HCT116 (cell line): ENCODE measurements at regions not wholly inside any gene's neighbourhood (a gene's known extent, or its start where the extent isn't known, plus 50 kb on each side); places are given as distances from the start of the nearest gene placed in this dataset.

Source experiments
- ATAC-seq: fragments of 200-7000 bp; cut with Tn5 transposase; 2 replicates; pipeline ENCODE4 v1.9.1; 2020; ENCODE audit warnings: mild to moderate bottlenecking, moderate library complexity
- BruUV-seq: library from RNA; stranded (reverse); fragments of 400-500 nt; replicated peaks from 2 replicates; lab custom pipeline; 2021; lab: Mats Ljungman, UMichigan
- CTCF ChIA-PET: fragments of 300-600 bp; sonication (Branson Sonifier 250); formaldehyde crosslinking; loops from one replicate; lab custom pipeline; 2021; ENCODE audit warnings: antibody characterized with exemption; lab: Charles Lee
- POLR2A ChIA-PET: fragments of 300-600, 350-600 bp; sonication (Branson Sonifier 250); formaldehyde crosslinking; loops from one replicate; lab custom pipeline; 2021; ENCODE audit warnings: antibody characterized with exemption; lab: Charles Lee
- RAD21 ChIA-PET, 2 experiments: fragments of 300-600 bp; sonication (Branson Sonifier 250); formaldehyde crosslinking; loops; one replicate each; lab custom pipeline; 2023; ENCODE audit warnings: low total read pairs in 2 of 2; ENCODE audit not compliant: uncharacterized antibody in 2 of 2, unreplicated experiment in 2 of 2, low non-redundant PET in 1 of 2; lab: Charles Lee
- DNase-seq: peaks from one replicate; pipeline ENCODE4 v3.0.0-alpha.2; 2010; ENCODE audit warnings: low read depth, low spot score
- H2AFZ ChIP-seq: fragments of 200-600 bp; shearing (Covaris generic), sonication (generic); 2 replicates; pipeline ENCODE4 v1.6.1; 2017; ENCODE audit warnings: low read depth, mixed run types, mixed read lengths, antibody characterized with exemption, low read length; ENCODE audit not compliant: poor library complexity, severe bottlenecking
- H3K27ac ChIP-seq: 2 replicates; pipeline ENCODE4 v1.5.1; 2012; ENCODE audit warnings: low read depth, low read length
- H3K27me3 ChIP-seq: fragments of 200-600 bp; sonication (generic); 2 replicates; pipeline ENCODE4 v1.6.1; 2016; ENCODE audit warnings: mixed run types, low read length, mixed read lengths; ENCODE audit not compliant: insufficient read depth
- H3K36me3 ChIP-seq, 2 experiments: fragments of 200-500 bp in 1 of 2; fragments of 200-600 bp in 1 of 2; sonication (Bioruptor generic) in 1 of 2; sonication (generic) in 1 of 2; 2 replicates each; pipeline versions ENCODE4 v1.5.1 to v1.6.1; 2014 to 2016; ENCODE audit warnings: low read length in 2 of 2, inconsistent platforms in 1 of 2, mixed read lengths in 1 of 2, mixed run types in 1 of 2; ENCODE audit not compliant: insufficient read depth in 2 of 2, control insufficient read depth in 1 of 2
- H3K4me1 ChIP-seq, 2 experiments: fragments of 200-600 bp in 1 of 2; sonication (generic) in 1 of 2; 2 replicates each; pipeline versions ENCODE4 v1.5.1 to v1.6.1; 2012 to 2017; ENCODE audit warnings: low read length in 2 of 2, inconsistent platforms in 1 of 2, mild to moderate bottlenecking in 1 of 2, mixed read lengths in 1 of 2, mixed run types in 1 of 2, moderate library complexity in 1 of 2; ENCODE audit not compliant: insufficient read depth in 2 of 2, control insufficient read depth in 1 of 2
- H3K4me2 ChIP-seq: fragments of 200-600 bp; sonication (generic); 2 replicates; pipeline ENCODE4 v1.6.1; 2017; ENCODE audit warnings: mixed run types, low read length, mixed read lengths
- H3K4me3 ChIP-seq, 2 experiments: fragments of 200-600 bp in 1 of 2; sonication (generic) in 1 of 2; replicated peaks in 1 of 2; 2 replicates each; pipeline ENCODE4 v1.5.1; 2011 to 2016; ENCODE audit warnings: low read length in 2 of 2, control low read depth in 1 of 2, low read depth in 1 of 2, mild to moderate bottlenecking in 1 of 2, mixed read lengths in 1 of 2, mixed run types in 1 of 2
- H3K79me2 ChIP-seq: fragments of 200-600 bp; sonication (generic); 2 replicates; pipeline ENCODE4 v1.6.1; 2017; ENCODE audit warnings: mild to moderate bottlenecking, mixed run types, low read length, moderate library complexity, mixed read lengths; ENCODE audit not compliant: insufficient read depth
- H3K9ac ChIP-seq: fragments of 200-600 bp; sonication (generic); 2 replicates; pipeline ENCODE4 v1.6.1; 2016; ENCODE audit warnings: low read length, mixed read lengths
- H3K9me2 ChIP-seq: fragments of 200-600 bp; sonication (generic), shearing (Covaris generic); 2 replicates; pipeline ENCODE4 v1.6.1; 2017; ENCODE audit warnings: mixed run types, mild to moderate bottlenecking, moderate library complexity; ENCODE audit not compliant: insufficient read depth
- H3K9me3 ChIP-seq, 2 experiments: fragments of 200-500 bp in 1 of 2; fragments of 200-600 bp in 1 of 2; sonication (Bioruptor generic) in 1 of 2; sonication (generic) in 1 of 2; 2 replicates each; pipeline ENCODE4 v1.6.1; 2014 to 2017; ENCODE audit warnings: low read length in 2 of 2, mixed read lengths in 2 of 2, inconsistent platforms in 1 of 2, low read depth in 1 of 2, mild to moderate bottlenecking in 1 of 2, mixed run types in 1 of 2, moderate library complexity in 1 of 2; ENCODE audit not compliant: control insufficient read depth in 1 of 2, insufficient read depth in 1 of 2
- H4K20me1 ChIP-seq: fragments of 200-600 bp; sonication (generic), shearing (Covaris generic); 2 replicates; pipeline ENCODE4 v1.6.1; 2017; ENCODE audit warnings: mixed run types, mild to moderate bottlenecking, moderate library complexity; ENCODE audit not compliant: insufficient read depth
- CEBPB ChIP-seq: IDR thresholded peaks from 2 replicates; pipeline ENCODE4 v1.6.1; 2012; ENCODE audit warnings: low read depth
- EGR1 ChIP-seq: IDR thresholded peaks from 2 replicates; pipeline ENCODE4 v1.6.1; 2012; ENCODE audit warnings: low read depth
- ELF1 ChIP-seq: IDR thresholded peaks from 2 replicates; pipeline ENCODE4 v1.6.1; 2012; ENCODE audit warnings: low read depth, borderline replicate concordance
- EZH2 ChIP-seq: fragments of 200-600 bp; sonication (generic); IDR thresholded peaks from 2 replicates; pipeline ENCODE4 v1.6.1; 2017; ENCODE audit warnings: antibody characterized with exemption, mixed run types
- EZH2phosphoT487 ChIP-seq: fragments of 200-600 bp; IDR thresholded peaks from 2 replicates; pipeline ENCODE4 v1.6.1; 2018; ENCODE audit warnings: antibody characterized with exemption, borderline replicate concordance
- FOSL1 ChIP-seq: IDR thresholded peaks from 2 replicates; pipeline ENCODE4 v1.6.1; 2012; ENCODE audit warnings: low read depth
- JUND ChIP-seq: IDR thresholded peaks from 2 replicates; pipeline ENCODE4 v1.6.1; 2012
- RAD21 ChIP-seq: IDR thresholded peaks from 2 replicates; pipeline ENCODE4 v1.6.1; 2012; ENCODE audit warnings: low read depth, mild to moderate bottlenecking
- SIN3A ChIP-seq: IDR thresholded peaks from 2 replicates; pipeline ENCODE4 v1.6.1; 2012; ENCODE audit warnings: low read depth
- SP1 ChIP-seq: IDR thresholded peaks from 2 replicates; pipeline ENCODE4 v1.6.1; 2012; ENCODE audit warnings: low read depth
- TCF7L2 ChIP-seq: IDR thresholded peaks from 2 replicates; pipeline ENCODE4 v1.7.0; 2011; ENCODE audit warnings: borderline replicate concordance, inconsistent platforms; ENCODE audit not compliant: insufficient read depth, insufficient read length; ENCODE audit errors: extremely low read depth
- YY1 ChIP-seq: IDR thresholded peaks from 2 replicates; pipeline ENCODE4 v1.6.1; 2011; ENCODE audit warnings: low read length, low read depth, moderate library complexity, mild to moderate bottlenecking; ENCODE audit not compliant: insufficient replicate concordance; ENCODE audit errors: extremely low read depth
- ZFX ChIP-seq: fragments of 450-650 bp; IDR thresholded peaks from 2 replicates; pipeline ENCODE4 v1.6.1; 2017
- ZNF274 ChIP-seq: fragments of 200-500 bp; sonication (Bioruptor generic); IDR thresholded peaks from 2 replicates; pipeline ENCODE4 v1.6.1; 2014; ENCODE audit warnings: mild to moderate bottlenecking, low read depth, low read length, inconsistent platforms
- intact Hi-C: fragments of 100-400 bp; cut with micrococcal nuclease; formaldehyde crosslinking; loops from 2 replicates; pipeline ENCODE4 v1.10.0; 2022
- TF ChIP-seq, protein P1 (sequence below): IDR thresholded peaks from 2 replicates; pipeline ENCODE4 v1.6.1; 2012; ENCODE audit warnings: low read depth
- TF ChIP-seq, protein P2 (sequence below): IDR thresholded peaks from 2 replicates; pipeline ENCODE4 v1.6.1; 2012
- TF ChIP-seq, protein P3 (sequence below), 3 experiments: fragments of 200-600 bp in 1 of 3; sonication (generic) in 1 of 3; IDR thresholded peaks in 2 of 3; conservative IDR thresholded peaks in 1 of 3; 2 replicates each; pipeline ENCODE4 v1.5.1; 2012 to 2017; ENCODE audit warnings: low read depth in 2 of 3, low read length in 2 of 3, antibody characterized with exemption in 1 of 3, borderline replicate concordance in 1 of 3, control low read depth in 1 of 3, mild to moderate bottlenecking in 1 of 3, mixed read lengths in 1 of 3, mixed run types in 1 of 3, moderate library complexity in 1 of 3; ENCODE audit not compliant: insufficient read depth in 1 of 3

DNA sequence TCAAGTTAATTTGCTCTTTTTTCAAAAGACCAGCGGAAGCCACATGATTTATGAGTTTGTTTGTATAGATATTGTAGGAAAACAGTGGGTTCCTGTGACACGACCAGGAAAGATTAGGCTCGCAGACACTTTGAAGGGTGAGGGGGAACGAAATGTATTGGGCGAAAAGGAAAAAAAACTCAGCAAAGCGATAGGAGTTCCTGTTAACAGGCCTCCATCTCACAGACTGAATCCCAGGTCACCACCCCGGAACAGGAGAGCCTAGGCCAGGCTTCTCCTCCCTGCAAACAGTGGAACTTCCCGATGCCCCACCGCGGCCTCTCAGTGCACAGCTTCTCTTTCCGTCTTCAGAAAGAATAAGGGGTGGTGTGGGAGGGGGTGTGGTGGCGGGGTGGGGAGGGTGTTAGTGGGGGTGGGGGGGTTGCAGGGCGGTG, 181.8 kb upstream of the GPRIN3 start:
- intact Hi-C loops, result no loop called here
- Histone ChIP-seq H4K20me1 (no peaks in the 10 kb centered on the region), H3K27me3 (no peaks in the 10 kb centered on the region), H3K9ac (no peak overlapping the region), H3K27ac (no peak overlapping the region), H3K9me2 (no peaks in the 10 kb centered on the region), H3K4me3 (no peak overlapping the region), H3K4me2 (no peak overlapping the region), H3K79me2 (no peaks in the 10 kb centered on the region), H3K4me1 (no peaks in the 10 kb centered on the region), H3K9me3 (no peaks in the 10 kb centered on the region), H3K36me3 (no peaks in the 10 kb centered on the region), H2AFZ (no peak overlapping the region)
- ATAC-seq, result no peak
- no TSS peak for BruUV-seq
- CTCF ChIA-PET, result no interaction called here
- no peak for DNase-seq
- POLR2A ChIA-PET, result no interaction called here
- TF ChIP-seq SIN3A, result no peak
- no peak for TF ChIP-seq RAD21
- TF ChIP-seq ZNF274, result no peak
- no peak for TF ChIP-seq EGR1
- TF ChIP-seq TCF7L2, result no peak
- RAD21 ChIA-PET, result no interaction called here

DNA sequence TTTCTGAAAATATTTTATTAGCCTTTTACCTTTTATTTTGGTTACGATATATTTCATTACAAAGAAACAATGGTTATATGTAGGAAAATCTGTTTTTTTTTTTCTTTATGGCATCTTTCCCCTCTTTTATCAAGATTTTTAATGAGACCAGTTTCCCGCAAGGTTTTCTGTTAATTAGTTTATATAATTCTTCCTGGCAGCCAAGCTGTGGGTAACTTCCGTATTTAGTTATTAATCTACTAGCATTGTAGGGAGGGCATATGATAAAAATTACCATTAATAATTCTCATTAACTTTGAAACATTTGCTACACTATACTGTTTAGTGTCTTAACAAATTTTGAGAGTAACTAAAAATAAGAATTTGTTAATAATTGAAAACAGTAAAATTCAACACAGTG, 181.1 kb upstream of the GPRIN3 start:
- H3K4me2 ChIP-seq, result no peak overlapping the region
- no peaks in the 10 kb centered on the region for H3K9me3 ChIP-seq
- no peak overlapping the region for H3K9ac ChIP-seq
- RAD21 ChIA-PET, result no interaction called here
- H3K27ac ChIP-seq, result no peak overlapping the region
- H4K20me1 ChIP-seq, result no peaks in the 10 kb centered on the region
- no peaks in the 10 kb centered on the region for H3K79me2 ChIP-seq
- no peaks in the 10 kb centered on the region for H3K4me1 ChIP-seq
- H3K9me2 ChIP-seq, result no peaks in the 10 kb centered on the region
- ATAC-seq (no peak), DNase-seq (no peak)
- POLR2A ChIA-PET, result no interaction called here
- no TSS peak for BruUV-seq
- H3K4me3 ChIP-seq, result no peak overlapping the region
- H2AFZ ChIP-seq, result no peak overlapping the region
- CTCF ChIA-PET, result no interaction called here
- H3K36me3 ChIP-seq, result no peaks in the 10 kb centered on the region
- intact Hi-C loops, result no loop called here
- no peaks in the 10 kb centered on the region for H3K27me3 ChIP-seq
- no peak for TF ChIP-seq EGR1
- TF ChIP-seq, protein P1, sequence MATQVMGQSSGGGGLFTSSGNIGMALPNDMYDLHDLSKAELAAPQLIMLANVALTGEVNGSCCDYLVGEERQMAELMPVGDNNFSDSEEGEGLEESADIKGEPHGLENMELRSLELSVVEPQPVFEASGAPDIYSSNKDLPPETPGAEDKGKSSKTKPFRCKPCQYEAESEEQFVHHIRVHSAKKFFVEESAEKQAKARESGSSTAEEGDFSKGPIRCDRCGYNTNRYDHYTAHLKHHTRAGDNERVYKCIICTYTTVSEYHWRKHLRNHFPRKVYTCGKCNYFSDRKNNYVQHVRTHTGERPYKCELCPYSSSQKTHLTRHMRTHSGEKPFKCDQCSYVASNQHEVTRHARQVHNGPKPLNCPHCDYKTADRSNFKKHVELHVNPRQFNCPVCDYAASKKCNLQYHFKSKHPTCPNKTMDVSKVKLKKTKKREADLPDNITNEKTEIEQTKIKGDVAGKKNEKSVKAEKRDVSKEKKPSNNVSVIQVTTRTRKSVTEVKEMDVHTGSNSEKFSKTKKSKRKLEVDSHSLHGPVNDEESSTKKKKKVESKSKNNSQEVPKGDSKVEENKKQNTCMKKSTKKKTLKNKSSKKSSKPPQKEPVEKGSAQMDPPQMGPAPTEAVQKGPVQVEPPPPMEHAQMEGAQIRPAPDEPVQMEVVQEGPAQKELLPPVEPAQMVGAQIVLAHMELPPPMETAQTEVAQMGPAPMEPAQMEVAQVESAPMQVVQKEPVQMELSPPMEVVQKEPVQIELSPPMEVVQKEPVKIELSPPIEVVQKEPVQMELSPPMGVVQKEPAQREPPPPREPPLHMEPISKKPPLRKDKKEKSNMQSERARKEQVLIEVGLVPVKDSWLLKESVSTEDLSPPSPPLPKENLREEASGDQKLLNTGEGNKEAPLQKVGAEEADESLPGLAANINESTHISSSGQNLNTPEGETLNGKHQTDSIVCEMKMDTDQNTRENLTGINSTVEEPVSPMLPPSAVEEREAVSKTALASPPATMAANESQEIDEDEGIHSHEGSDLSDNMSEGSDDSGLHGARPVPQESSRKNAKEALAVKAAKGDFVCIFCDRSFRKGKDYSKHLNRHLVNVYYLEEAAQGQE, result no peak
- TF ChIP-seq, protein P2, sequence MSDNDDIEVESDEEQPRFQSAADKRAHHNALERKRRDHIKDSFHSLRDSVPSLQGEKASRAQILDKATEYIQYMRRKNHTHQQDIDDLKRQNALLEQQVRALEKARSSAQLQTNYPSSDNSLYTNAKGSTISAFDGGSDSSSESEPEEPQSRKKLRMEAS, result no peak
- no peak for TF ChIP-seq ELF1
- no peak for TF ChIP-seq YY1
- TF ChIP-seq JUND, result no peak
- TF ChIP-seq TCF7L2, result no peak
- TF ChIP-seq CEBPB, result no peak
- TF ChIP-seq EZH2phosphoT487, result no peak
- TF ChIP-seq EZH2, result no peak
- no peak for TF ChIP-seq FOSL1
- TF ChIP-seq SIN3A, result no peak
- no peak for TF ChIP-seq SP1
- TF ChIP-seq, protein P3, sequence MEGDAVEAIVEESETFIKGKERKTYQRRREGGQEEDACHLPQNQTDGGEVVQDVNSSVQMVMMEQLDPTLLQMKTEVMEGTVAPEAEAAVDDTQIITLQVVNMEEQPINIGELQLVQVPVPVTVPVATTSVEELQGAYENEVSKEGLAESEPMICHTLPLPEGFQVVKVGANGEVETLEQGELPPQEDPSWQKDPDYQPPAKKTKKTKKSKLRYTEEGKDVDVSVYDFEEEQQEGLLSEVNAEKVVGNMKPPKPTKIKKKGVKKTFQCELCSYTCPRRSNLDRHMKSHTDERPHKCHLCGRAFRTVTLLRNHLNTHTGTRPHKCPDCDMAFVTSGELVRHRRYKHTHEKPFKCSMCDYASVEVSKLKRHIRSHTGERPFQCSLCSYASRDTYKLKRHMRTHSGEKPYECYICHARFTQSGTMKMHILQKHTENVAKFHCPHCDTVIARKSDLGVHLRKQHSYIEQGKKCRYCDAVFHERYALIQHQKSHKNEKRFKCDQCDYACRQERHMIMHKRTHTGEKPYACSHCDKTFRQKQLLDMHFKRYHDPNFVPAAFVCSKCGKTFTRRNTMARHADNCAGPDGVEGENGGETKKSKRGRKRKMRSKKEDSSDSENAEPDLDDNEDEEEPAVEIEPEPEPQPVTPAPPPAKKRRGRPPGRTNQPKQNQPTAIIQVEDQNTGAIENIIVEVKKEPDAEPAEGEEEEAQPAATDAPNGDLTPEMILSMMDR (IDR thresholded peaks at IDR 0.05 in 2 of 3, conservative IDR thresholded peaks at IDR 0.05 in 1 of 3; ENCODE audit: borderline replicate concordance in 1 of 3, insufficient read depth in 1 of 3, low read depth in 2 of 3, low read length in 2 of 3), result no peak
- TF ChIP-seq ZNF274, result no peak
- no peak for TF ChIP-seq ZFX
